H1 (cell line): ENCODE measurements at regions not wholly inside any gene's neighbourhood (a gene's known extent, or its start where the extent isn't known, plus 50 kb on each side); places are given as distances from the start of the nearest gene placed in this dataset.

ENCODE experiments used
- CTCF ChIA-PET: fragments of 300-600 bp; sonication (Branson Sonifier 250); formaldehyde crosslinking; loops from one replicate; lab custom pipeline; 2021; ENCODE audit not compliant: partially characterized antibody; lab: Charles Lee
- POLR2A ChIA-PET: fragments of 300-600 bp; sonication (Branson Sonifier 250); formaldehyde crosslinking; loops from one replicate; lab custom pipeline; 2021; ENCODE audit warnings: inconsistent platforms; ENCODE audit not compliant: partially characterized antibody; lab: Charles Lee
- DNase-seq, 2 experiments: peaks; one replicate each; pipeline versions ENCODE4 v3.0.0 to v3.0.0-alpha.2; 2010 to 2022; ENCODE audit warnings: low spot score in 2 of 2, low read depth in 1 of 2, mixed read lengths in 1 of 2
- FAIRE-seq: peaks from 2 replicates; lab custom pipeline; 2011; peaks lifted over from hg19 to GRCh38; lab: Jason Lieb, UNC
- H2AFZ ChIP-seq: 2 replicates; pipeline ENCODE4 v1.8.1; 2012; ENCODE audit warnings: low read length, inconsistent platforms
- H2AK5ac ChIP-seq: 2 replicates; pipeline ENCODE4 v1.6.1; 2013; ENCODE audit warnings: low read depth, low read length
- H2BK120ac ChIP-seq: replicated peaks from 2 replicates; pipeline ENCODE3; 2013; ENCODE audit warnings: low read depth, low read length, inconsistent platforms
- H2BK12ac ChIP-seq: 2 replicates; pipeline ENCODE4 v1.6.1; 2013; ENCODE audit warnings: low read depth, low read length
- H2BK15ac ChIP-seq: 2 replicates; pipeline ENCODE4 v1.6.1; 2013; ENCODE audit warnings: low read length
- H2BK20ac ChIP-seq: 2 replicates; pipeline ENCODE4 v1.6.1; 2013; ENCODE audit warnings: low read length
- H2BK5ac ChIP-seq: 2 replicates; pipeline ENCODE4 v1.6.1; 2013; ENCODE audit warnings: low read depth, low read length
- H3K14ac ChIP-seq: 2 replicates; pipeline ENCODE4 v1.6.1; 2013; ENCODE audit warnings: inconsistent platforms; ENCODE audit not compliant: insufficient read length
- H3K18ac ChIP-seq: 2 replicates; pipeline ENCODE4 v1.6.1; 2013; ENCODE audit warnings: low read length; ENCODE audit errors: extremely low read depth
- H3K23ac ChIP-seq: 2 replicates; pipeline ENCODE4 v1.6.1; 2013; ENCODE audit warnings: inconsistent platforms; ENCODE audit not compliant: insufficient read length
- H3K23me2 ChIP-seq: 2 replicates; pipeline ENCODE4 v1.6.1; 2013; ENCODE audit warnings: low read depth, low read length
- H3K27ac ChIP-seq: 2 replicates; pipeline ENCODE4 v1.6.1; 2011; ENCODE audit warnings: low read depth, low read length, inconsistent platforms
- H3K27me3 ChIP-seq, 4 experiments: replicated peaks in 1 of 4; 1 replicate in 1 of 4; 2 replicates in 3 of 4; pipeline versions ENCODE4 v1.6.1 to v1.8.1; 2011 to 2013; ENCODE audit warnings: low read length in 3 of 4, mild to moderate bottlenecking in 3 of 4, inconsistent platforms in 2 of 4, mixed read lengths in 2 of 4, moderate library complexity in 1 of 4; ENCODE audit not compliant: control insufficient read depth in 3 of 4, insufficient read depth in 3 of 4; ENCODE audit errors: extremely low read depth in 1 of 4
- H3K36me3 ChIP-seq, 4 experiments: 2 replicates each; pipeline versions ENCODE4 v1.6.1 to v1.8.1; 2011 to 2013; ENCODE audit warnings: mild to moderate bottlenecking in 4 of 4, low read length in 3 of 4, moderate library complexity in 2 of 4, control low read depth in 1 of 4, inconsistent platforms in 1 of 4; ENCODE audit not compliant: insufficient read depth in 4 of 4, control insufficient read depth in 2 of 4
- H3K4ac ChIP-seq: replicated peaks from 2 replicates; pipeline ENCODE3; 2013; ENCODE audit warnings: low read length, low read depth, mixed read lengths, inconsistent platforms; ENCODE audit not compliant: insufficient read length
- H3K4me1 ChIP-seq, 4 experiments: replicated peaks in 1 of 4; 1 replicate in 1 of 4; 2 replicates in 3 of 4; pipeline versions ENCODE4 v1.6.1 to v1.8.1; 2011 to 2013; ENCODE audit warnings: low read length in 3 of 4, inconsistent platforms in 2 of 4, mixed read lengths in 1 of 4; ENCODE audit not compliant: insufficient read depth in 4 of 4, control insufficient read depth in 3 of 4
- H3K4me2 ChIP-seq, 2 experiments: 2 replicates each; pipeline versions ENCODE4 v1.6.1 to v1.8.1; 2011 to 2013; ENCODE audit warnings: low read depth in 2 of 2, low read length in 2 of 2, control low read depth in 1 of 2, inconsistent platforms in 1 of 2, mild to moderate bottlenecking in 1 of 2; ENCODE audit not compliant: insufficient read depth in 1 of 2
- H3K4me3 ChIP-seq, 4 experiments: fragments of 200-600, 300-600 bp in 1 of 4; sonication (generic), shearing (Covaris generic), sonication (Bioruptor Twin) in 1 of 4; 2 replicates each; pipeline versions ENCODE4 v1.5.1 to v1.8.1; 2011 to 2016; ENCODE audit warnings: low read length in 4 of 4, low read depth in 3 of 4, control low read depth in 2 of 4, inconsistent platforms in 2 of 4, mild to moderate bottlenecking in 2 of 4, mixed read lengths in 1 of 4, moderate library complexity in 1 of 4; ENCODE audit not compliant: insufficient read depth in 2 of 4; ENCODE audit errors: extremely low read depth in 1 of 4
- H3K56ac ChIP-seq: replicated peaks from 2 replicates; pipeline ENCODE3; 2013; ENCODE audit warnings: low read depth, mild to moderate bottlenecking, mixed read lengths, low read length, inconsistent platforms; ENCODE audit not compliant: insufficient read length
- H3K79me1 ChIP-seq: 2 replicates; pipeline ENCODE4 v1.6.1; 2013; ENCODE audit warnings: low read depth, low read length, control low read depth
- H3K79me2 ChIP-seq, 2 experiments: 2 replicates each; pipeline versions ENCODE4 v1.6.1 to v1.8.1; 2012 to 2013; ENCODE audit warnings: low read length in 2 of 2, mild to moderate bottlenecking in 2 of 2, inconsistent platforms in 1 of 2; ENCODE audit not compliant: insufficient read depth in 2 of 2, control insufficient read depth in 1 of 2
- H3K9ac ChIP-seq, 4 experiments: replicated peaks in 1 of 4; 1 replicate in 1 of 4; 2 replicates in 3 of 4; pipeline versions ENCODE4 v1.6.1 to v1.8.1; 2011 to 2013; ENCODE audit warnings: low read depth in 3 of 4, low read length in 3 of 4, control low read depth in 2 of 4, mild to moderate bottlenecking in 2 of 4, moderate library complexity in 2 of 4, inconsistent platforms in 1 of 4; ENCODE audit errors: extremely low read depth in 1 of 4
- H3K9me3 ChIP-seq, 2 experiments: 2 replicates each; pipeline versions ENCODE4 v1.6.1 to v1.8.1; 2012 to 2013; ENCODE audit warnings: mild to moderate bottlenecking in 2 of 2, moderate library complexity in 2 of 2, control low read depth in 1 of 2, inconsistent platforms in 1 of 2, low read depth in 1 of 2, low read length in 1 of 2, mixed read lengths in 1 of 2; ENCODE audit not compliant: insufficient read depth in 2 of 2
- H4K20me1 ChIP-seq, 2 experiments: replicated peaks in 1 of 2; 2 replicates each; pipeline versions ENCODE3 to v1.8.1; 2011 to 2013; ENCODE audit warnings: inconsistent platforms in 2 of 2, low read length in 2 of 2, mild to moderate bottlenecking in 1 of 2; ENCODE audit not compliant: insufficient read depth in 2 of 2, control insufficient read depth in 1 of 2
- H4K5ac ChIP-seq: 2 replicates; pipeline ENCODE4 v1.6.1; 2013; ENCODE audit warnings: low read length, low read depth, mixed read lengths, inconsistent platforms; ENCODE audit not compliant: insufficient read length
- H4K8ac ChIP-seq: 2 replicates; pipeline ENCODE4 v1.8.0; 2013; ENCODE audit warnings: mild to moderate bottlenecking, moderate library complexity, low read length, inconsistent platforms; ENCODE audit not compliant: insufficient read depth; ENCODE audit errors: extremely low read depth
- H4K91ac ChIP-seq: replicated peaks from 2 replicates; pipeline ENCODE3; 2013; ENCODE audit warnings: low read length, mixed read lengths, inconsistent platforms; ENCODE audit not compliant: insufficient read length
- TF ChIP-seq, protein P1 (sequence below): fragments of 300-600 bp; sonication (generic); IDR thresholded peaks from 2 replicates; pipeline ENCODE4 v1.7.1; 2012; ENCODE audit warnings: low read length, moderate library complexity, mild to moderate bottlenecking, inconsistent platforms; ENCODE audit not compliant: insufficient replicate concordance

GRCh38 chrX:109925656-109926055, 77.3 kb upstream of the TMEM164 start:
- H2BK20ac ChIP-seq, result no peak overlapping the region
- no peaks in the 10 kb centered on the region for H3K79me2 ChIP-seq
- DNase-seq (no peak), FAIRE-seq (no peak)
- no peaks in the 10 kb centered on the region for H3K23me2 ChIP-seq
- H3K9me3 ChIP-seq, result no peaks in the 10 kb centered on the region
- H3K4me2 ChIP-seq, result no peak overlapping the region
- H3K27me3 ChIP-seq, result no peaks in the 10 kb centered on the region
- no peaks in the 10 kb centered on the region for H3K36me3 ChIP-seq
- no peak overlapping the region for H3K9ac ChIP-seq
- no peak overlapping the region for H3K23ac ChIP-seq
- H4K91ac ChIP-seq, result no peak overlapping the region
- H4K20me1 ChIP-seq, result no peaks in the 10 kb centered on the region
- H3K18ac ChIP-seq, result no peak overlapping the region
- H2BK12ac ChIP-seq, result no peak overlapping the region
- H4K5ac ChIP-seq, result no peak overlapping the region
- H4K8ac ChIP-seq, result no peak overlapping the region
- ChIA-PET CTCF (no interaction called here), POLR2A (no interaction called here)
- no peak overlapping the region for H3K4me3 ChIP-seq
- no peak overlapping the region for H2AK5ac ChIP-seq
- H2BK120ac ChIP-seq, result no peak overlapping the region
- H3K56ac ChIP-seq, result no peak overlapping the region
- H2BK15ac ChIP-seq, result no peak overlapping the region
- no peak overlapping the region for H2AFZ ChIP-seq
- H3K27ac ChIP-seq, result no peak overlapping the region
- no peak overlapping the region for H2BK5ac ChIP-seq
- no peaks in the 10 kb centered on the region for H3K4me1 ChIP-seq
- H3K14ac ChIP-seq, result no peak overlapping the region
- no peaks in the 10 kb centered on the region for H3K79me1 ChIP-seq
- H3K4ac ChIP-seq, result no peak overlapping the region
- TF ChIP-seq, protein P1, sequence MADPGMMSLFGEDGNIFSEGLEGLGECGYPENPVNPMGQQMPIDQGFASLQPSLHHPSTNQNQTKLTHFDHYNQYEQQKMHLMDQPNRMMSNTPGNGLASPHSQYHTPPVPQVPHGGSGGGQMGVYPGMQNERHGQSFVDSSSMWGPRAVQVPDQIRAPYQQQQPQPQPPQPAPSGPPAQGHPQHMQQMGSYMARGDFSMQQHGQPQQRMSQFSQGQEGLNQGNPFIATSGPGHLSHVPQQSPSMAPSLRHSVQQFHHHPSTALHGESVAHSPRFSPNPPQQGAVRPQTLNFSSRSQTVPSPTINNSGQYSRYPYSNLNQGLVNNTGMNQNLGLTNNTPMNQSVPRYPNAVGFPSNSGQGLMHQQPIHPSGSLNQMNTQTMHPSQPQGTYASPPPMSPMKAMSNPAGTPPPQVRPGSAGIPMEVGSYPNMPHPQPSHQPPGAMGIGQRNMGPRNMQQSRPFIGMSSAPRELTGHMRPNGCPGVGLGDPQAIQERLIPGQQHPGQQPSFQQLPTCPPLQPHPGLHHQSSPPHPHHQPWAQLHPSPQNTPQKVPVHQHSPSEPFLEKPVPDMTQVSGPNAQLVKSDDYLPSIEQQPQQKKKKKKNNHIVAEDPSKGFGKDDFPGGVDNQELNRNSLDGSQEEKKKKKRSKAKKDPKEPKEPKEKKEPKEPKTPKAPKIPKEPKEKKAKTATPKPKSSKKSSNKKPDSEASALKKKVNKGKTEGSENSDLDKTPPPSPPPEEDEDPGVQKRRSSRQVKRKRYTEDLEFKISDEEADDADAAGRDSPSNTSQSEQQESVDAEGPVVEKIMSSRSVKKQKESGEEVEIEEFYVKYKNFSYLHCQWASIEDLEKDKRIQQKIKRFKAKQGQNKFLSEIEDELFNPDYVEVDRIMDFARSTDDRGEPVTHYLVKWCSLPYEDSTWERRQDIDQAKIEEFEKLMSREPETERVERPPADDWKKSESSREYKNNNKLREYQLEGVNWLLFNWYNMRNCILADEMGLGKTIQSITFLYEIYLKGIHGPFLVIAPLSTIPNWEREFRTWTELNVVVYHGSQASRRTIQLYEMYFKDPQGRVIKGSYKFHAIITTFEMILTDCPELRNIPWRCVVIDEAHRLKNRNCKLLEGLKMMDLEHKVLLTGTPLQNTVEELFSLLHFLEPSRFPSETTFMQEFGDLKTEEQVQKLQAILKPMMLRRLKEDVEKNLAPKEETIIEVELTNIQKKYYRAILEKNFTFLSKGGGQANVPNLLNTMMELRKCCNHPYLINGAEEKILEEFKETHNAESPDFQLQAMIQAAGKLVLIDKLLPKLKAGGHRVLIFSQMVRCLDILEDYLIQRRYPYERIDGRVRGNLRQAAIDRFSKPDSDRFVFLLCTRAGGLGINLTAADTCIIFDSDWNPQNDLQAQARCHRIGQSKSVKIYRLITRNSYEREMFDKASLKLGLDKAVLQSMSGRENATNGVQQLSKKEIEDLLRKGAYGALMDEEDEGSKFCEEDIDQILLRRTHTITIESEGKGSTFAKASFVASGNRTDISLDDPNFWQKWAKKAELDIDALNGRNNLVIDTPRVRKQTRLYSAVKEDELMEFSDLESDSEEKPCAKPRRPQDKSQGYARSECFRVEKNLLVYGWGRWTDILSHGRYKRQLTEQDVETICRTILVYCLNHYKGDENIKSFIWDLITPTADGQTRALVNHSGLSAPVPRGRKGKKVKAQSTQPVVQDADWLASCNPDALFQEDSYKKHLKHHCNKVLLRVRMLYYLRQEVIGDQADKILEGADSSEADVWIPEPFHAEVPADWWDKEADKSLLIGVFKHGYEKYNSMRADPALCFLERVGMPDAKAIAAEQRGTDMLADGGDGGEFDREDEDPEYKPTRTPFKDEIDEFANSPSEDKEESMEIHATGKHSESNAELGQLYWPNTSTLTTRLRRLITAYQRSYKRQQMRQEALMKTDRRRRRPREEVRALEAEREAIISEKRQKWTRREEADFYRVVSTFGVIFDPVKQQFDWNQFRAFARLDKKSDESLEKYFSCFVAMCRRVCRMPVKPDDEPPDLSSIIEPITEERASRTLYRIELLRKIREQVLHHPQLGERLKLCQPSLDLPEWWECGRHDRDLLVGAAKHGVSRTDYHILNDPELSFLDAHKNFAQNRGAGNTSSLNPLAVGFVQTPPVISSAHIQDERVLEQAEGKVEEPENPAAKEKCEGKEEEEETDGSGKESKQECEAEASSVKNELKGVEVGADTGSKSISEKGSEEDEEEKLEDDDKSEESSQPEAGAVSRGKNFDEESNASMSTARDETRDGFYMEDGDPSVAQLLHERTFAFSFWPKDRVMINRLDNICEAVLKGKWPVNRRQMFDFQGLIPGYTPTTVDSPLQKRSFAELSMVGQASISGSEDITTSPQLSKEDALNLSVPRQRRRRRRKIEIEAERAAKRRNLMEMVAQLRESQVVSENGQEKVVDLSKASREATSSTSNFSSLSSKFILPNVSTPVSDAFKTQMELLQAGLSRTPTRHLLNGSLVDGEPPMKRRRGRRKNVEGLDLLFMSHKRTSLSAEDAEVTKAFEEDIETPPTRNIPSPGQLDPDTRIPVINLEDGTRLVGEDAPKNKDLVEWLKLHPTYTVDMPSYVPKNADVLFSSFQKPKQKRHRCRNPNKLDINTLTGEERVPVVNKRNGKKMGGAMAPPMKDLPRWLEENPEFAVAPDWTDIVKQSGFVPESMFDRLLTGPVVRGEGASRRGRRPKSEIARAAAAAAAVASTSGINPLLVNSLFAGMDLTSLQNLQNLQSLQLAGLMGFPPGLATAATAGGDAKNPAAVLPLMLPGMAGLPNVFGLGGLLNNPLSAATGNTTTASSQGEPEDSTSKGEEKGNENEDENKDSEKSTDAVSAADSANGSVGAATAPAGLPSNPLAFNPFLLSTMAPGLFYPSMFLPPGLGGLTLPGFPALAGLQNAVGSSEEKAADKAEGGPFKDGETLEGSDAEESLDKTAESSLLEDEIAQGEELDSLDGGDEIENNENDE, result no peak
